Middle frontal gyrus (tissue), 1 donor: ENCODE measurements at regions not wholly inside any gene's neighbourhood (a gene's known extent, or its start where the extent isn't known, plus 50 kb on each side); places are given as distances from the start of the nearest gene placed in this dataset.

ENCODE experiments used
- DNase-seq: peaks from one replicate; pipeline ENCODE4 v3.0.0-alpha.2; 2015; ENCODE audit warnings: low spot score; ENCODE audit errors: extremely low spot score

DNA sequence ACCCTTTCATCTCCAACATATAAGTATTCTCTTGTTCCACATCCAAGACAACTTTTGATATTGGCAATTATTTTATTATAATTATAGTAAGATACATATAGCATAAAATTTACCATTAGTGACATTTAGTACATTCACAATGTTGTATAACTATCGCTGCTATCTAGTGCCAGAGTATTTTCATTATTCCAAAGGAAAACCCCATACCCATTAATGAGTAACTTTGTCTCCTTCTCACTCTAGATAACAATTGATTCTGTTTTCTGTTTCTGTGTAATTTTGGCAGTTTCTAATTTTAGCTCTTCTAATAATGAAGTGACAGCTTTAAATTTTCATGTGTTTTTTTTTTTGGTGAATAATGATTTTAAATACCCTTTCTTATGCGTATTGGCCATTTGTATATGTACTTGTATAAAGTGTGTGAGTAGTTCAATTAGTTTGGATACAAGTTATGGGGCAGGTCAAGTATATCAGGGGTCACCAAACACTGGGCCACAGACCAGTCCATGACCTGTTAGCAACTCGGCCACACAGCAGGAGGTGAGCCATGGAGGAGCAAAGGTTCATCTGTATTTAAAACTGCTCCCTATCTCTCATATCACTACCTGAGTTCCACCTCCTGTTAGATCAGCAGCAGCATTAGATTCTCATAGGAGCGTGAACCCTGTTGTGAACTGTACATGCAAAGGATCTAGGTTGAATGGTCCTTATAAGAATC, 97.2 kb upstream of the SYT1 start:
- DNase-seq = no peak

DNA sequence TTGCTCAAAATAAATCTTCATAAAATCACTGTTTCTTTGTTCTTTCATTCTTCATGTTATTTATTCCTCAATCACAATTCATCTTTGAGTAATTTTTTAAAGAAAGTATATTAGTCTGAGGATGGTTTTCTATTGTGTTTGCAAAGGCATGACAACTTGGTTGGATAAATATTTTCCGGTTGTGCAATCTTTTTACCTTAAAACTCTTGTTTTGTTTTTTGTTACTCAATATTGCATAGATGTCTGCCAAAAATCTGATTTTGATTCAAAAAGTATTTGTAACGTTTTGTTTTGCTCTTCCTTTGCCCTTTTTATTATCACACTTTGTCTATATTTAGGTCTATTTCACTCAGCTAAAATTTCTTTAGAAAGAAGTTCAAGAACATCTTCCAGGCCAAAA, 86.2 kb upstream of the SYT1 start:
- DNase-seq = no peak

DNA sequence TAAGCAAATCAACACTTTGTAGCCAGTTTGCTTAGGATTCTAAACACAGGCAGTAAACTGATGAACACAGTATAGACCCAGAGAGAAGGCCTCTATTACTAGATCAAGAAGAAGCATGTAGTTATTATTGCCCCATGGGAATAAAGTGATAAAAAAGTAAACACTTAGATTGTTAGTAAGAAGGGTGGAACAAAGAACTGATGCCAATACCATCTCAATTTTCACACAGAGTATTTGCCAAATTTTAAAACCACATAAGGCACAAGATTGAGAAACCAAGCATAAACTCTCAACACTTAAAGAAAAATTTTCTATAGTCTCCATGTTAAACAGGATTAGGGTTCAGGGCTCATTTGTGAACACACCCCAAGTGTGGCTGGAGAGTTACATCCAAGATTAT, 77.0 kb upstream of the SYT1 start:
- no peak for DNase-seq

DNA sequence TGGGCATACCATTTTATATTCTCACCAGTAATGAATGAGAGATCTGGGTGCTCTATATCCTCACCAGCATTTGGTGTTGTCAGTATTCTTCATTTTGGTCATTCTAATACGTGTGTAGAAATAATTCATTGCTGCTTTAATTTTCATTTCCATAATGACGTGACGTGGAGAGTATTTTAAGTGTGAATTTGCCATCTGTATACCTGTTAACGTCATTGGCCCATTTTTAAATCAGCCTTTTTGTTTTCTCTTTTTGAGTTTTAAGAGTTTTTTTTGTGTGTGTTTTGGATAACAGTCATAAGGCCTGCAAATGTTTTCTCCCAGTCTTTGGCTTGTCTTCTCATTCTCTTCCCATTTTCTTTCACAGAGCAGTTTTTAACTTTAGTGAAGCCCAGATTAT, 74.4 kb upstream of the SYT1 start:
- no peak for DNase-seq

DNA sequence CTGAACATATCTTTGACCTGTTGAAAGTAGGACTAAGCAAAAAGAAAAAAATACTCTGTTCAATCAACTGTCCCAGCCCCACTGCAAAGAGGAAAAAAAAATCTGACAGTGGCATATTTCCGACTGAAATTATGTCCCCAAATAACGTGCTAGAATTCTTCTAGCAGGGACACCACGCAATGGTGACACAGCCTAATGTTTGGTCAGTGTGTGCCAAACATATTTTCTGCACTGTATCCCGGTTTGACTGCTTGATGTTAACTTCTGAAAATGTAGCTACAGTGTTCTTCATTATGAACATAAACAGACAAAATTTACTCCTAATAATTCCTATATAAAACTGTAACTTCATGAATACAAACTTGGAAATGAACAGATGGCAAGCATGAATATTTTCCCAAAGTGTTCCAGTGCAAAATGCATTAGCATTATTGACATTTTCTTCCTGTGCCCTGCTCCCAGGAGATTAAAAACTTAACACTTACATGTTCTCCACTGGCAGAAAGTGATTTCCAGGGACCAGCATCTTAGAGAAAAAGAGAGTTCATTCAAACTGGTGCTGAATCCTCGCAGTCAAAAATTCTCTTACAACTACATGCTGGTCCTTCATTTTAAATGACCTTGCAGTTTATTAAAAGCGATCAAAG, 72.4 kb upstream of the SYT1 start:
- DNase-seq = no peak

DNA sequence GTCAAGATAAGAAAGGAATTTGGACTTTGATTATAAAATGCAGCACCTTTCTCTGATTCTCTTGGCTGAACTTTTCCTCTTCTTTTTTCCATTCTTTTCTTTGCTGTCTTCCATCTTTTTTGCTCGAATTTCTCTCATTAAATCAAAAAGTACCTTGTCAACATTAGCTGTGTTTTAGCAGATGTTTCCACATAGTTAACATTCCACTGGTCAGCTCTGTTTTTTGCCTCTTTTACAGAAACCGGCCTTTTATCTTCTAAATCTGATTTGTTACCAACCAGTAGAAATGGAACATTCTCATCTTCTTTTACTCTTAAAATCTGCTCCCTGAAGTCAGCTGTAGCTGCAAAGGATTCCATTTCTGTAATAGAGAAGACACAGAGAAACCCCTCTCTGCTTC, 71.1 kb upstream of the SYT1 start:
- no peak for DNase-seq

DNA sequence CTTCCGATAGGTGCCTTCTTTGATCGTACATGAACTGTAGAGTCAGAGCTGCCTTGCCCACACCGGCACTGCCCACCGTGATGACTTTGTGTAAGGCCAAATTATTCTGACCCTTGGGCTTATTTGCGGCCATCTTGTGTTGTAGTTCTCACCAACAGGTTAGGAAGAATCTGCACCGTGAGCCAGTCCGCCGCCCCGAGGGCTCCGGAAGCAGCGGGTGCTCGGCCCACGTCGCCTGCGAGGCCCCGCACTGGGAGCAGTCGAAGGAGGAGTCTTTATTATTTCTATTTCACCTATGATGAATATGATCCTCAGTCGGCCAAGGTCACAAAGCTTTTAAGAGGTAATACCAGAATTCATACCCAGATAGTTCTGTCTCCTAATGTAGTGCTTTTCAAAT, 70.6 kb upstream of the SYT1 start:
- no peak for DNase-seq

DNA sequence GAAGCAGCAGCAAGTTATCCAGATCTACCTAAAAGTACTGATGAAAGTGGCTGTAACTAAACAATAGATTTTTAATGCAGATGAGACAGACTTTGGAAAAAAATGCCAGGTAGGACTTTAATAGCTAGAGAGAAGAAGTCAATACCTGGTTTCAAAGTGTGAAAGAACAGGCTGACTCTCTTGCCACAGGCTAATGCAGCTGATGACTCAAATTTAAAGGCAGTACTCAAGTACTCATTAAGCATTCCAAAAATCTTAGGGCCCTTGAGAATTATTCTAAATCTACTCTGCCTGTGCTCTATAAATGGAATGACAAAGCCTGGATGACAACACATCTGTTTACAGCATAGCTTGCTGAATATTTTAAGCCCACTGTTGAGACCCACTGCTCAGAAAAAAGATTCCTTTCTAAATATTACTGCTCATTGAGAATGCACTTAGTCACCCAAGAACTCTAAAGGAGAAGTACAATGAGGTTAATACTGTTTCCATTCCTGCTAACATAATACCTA, 68.6 kb upstream of the SYT1 start:
- no peak for DNase-seq

DNA sequence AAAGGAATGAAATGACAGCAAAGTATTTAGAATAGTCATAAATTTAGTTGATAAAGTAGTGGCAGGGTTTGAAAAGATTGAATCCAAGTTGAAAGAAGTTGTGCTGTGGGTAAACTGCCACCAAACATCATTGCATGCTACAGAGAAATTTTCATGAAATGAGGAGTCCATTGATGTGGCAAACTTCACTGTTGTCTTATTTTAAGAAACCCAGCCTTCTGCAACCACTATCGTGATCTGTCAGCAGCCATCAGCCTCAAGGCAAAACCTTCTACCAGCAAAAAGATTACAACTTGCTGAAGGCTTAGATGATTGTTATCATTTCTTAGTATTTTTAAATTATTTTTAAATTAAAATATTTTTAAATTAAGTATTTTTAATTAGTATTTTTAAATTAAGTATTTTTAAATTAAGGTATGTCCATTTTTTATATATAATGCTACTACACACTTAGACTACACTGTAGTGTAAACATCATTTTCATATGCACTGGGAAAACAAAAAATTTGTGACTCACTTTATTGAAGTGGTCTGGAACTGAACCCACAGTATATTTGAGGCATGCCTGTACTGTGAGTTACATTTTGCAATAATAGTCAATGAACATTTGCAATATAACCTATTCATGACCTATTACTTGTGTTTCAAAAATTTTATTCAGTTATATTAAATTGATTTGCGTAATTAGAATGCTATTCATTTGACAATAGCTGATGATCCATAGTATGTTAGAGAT, 67.2 kb upstream of the SYT1 start:
- DNase-seq = no peak

DNA sequence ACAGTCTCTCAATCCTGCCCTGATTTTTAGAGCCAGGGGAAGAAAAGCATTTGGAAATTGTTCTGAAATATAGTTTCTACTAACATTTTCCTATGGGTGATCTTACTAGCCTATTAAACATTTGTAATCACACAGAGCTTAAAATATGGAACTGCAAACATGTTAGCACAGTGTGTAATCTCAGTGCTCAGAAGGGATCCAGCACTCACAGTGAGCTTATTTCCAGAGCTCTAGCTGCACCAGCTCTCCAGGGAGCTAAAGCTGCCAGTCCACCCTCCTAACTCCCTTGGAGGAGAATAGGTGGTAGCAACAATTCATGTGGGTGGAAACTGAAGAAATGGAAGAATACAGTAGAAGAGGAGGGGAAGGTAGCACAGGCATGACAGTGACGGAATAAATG, 64.9 kb upstream of the SYT1 start:
- DNase-seq = no peak

DNA sequence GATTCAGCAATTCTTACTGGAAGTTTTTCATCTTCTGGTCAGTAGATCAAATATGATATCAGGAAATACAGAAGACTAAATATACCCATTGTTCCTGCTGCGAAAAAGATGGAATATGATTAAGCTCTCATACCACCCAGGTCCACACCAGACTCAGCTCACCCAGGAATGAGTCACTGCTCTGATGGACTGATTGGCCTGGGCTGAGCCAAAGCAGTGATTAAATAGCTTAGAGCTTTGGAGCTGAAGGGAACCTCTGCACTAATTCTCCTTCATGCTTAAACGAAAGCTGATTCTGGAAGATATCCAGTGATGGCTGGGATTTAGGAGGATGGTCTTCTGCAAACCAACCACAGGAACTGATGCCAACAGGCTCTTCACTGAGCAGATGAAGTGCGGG, 62.0 kb upstream of the SYT1 start:
- DNase-seq = no peak

DNA sequence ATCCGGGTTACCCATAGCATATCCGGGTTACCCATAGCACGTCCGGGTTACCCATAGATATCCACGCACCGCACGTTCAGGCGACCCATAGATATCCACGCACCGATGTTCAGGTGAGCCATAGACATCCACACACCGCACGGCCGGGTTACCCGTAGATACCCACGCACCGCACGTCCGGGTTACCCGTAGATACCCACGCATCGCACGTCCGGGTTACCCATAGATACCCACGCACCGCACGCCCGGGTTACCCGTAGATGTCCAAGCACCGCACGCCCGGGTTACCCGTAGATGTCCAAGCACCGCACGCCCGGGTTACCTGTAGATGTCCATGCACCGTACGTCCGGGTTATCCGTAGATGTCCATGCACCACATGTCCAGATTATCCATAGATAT, 60.3 kb upstream of the SYT1 start:
- no peak for DNase-seq
